HG03135 (cell line): ENCODE measurements at regions not wholly inside any gene's neighbourhood (a gene's known extent, or its start where the extent isn't known, plus 50 kb on each side); places are given as distances from the start of the nearest gene placed in this dataset.

Experiments used
- ATAC-seq: cut with Tn5 transposase; IDR thresholded peaks from one replicate; pipeline ENCODE4 v1.9.1; 2021; ENCODE audit warnings: mild to moderate bottlenecking, moderate library complexity; ENCODE audit not compliant: unreplicated experiment

DNA sequence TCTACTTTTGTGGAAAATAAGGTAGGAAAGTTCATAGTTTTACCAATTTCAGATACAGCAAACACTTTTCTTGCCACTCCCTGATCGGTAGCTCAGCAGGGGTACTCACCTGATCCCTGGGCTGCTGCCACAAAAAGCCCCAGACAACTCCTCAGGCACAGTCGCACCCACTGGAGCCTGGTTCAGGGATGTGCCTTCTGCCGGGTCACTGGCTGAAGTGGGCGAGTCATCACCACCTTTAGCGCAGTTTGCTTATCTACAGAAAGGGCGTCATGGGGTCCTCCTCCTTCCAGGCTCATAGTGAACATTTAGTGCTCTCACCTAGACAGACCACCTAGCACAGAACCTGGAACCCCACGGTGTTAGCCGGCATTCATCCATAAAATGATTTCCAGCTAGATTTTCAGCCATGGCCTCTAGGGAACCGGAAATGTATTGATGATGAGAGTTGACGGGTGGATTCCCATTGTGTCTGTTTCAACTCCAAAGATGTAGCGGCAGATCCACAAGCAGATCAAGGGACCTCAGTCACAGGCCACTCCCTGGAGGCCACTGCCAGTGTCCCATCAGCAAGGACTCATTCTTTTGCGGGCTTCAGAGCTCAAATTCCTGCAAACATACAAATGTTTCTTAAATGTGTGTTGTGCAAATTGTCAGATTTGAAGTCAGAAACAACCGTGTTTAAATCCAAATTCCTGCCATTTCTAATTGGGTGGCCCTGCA, 408.4 kb upstream of the SALL3 start:
- no peak for ATAC-seq

DNA sequence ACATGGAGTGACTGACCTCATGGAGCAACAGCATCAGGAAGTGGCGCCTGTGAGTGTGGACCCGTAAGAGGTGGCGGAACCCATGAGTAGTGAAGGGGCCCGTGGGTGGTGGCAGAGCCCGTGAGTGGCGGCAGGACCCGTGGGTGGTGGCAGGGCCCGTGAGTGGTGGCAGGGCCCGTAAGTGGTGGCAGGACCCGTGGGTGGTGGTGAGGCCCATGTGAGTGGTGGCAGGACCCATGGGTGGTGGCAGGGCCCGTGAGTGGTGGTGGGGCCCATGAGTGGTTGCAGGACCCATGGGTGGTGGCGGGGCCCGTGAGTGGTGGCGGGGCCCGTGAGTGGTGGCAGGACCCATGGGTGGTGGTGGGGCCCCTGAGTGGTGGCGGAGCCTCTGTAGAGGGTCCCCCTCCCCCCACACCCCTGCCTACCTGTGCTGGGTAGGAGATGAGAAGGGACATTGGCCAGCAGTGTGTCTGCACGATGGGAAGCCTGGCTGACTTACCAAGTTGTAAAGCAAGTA, 407.7 kb upstream of the SALL3 start:
- ATAC-seq = no peak

DNA sequence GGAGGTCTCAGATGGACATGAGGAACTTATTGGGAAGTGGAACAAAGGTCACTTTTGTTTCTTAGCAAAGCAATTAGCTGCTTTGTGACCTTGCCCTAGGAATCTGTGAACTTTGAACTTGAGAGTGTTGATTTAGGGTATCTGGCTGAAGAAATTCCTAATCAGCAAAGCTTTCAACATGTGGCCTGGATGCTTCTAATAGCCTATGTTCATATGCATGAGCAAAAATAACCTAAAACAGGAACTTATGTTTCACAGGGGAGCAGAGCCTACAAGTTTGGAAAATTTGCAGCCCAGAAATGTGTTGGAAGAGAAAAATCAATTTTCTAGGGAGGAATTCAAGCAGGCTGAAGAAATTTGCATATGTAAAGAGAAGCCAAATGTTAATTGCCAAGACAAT, 405.8 kb upstream of the SALL3 start:
- ATAC-seq = no peak

DNA sequence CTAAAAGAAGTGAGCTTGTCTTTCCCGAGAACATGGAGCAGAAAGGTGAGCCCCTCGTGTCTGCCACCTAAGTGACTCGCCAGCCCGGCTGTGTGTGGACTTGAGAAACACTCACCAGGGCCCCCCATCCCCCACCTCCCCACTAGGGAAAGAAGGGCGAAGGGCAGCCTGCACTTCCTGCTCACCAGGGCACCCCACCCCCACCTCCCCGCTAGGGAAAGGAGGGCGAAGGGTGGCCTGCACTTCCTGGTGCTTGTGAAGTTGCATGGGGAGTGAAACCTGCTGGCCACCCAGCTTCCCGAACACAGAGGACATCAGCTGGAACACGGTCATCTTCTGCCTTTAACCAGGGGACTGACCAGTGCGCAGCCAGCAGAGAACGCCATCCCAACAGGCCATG, 402.7 kb upstream of the SALL3 start:
- no peak for ATAC-seq

DNA sequence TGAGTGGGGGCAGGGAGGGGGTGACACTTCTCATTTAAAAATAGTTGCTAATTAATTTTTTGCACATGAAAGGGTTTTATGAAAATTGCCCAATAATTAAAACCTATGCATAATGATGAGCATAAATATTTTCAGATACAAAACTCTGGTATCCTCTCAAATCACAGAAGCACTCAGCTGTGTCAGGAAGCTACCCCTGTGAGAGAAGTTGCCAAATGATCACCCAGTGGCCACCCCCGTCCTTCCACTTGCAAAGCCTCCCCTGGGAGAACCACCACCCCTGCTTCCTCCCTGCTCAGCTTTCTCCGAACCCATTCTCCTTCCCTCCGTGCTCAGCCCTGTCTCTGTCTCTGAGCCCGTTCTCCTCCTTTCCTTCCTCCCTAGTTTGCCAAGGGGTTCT, 400.2 kb upstream of the SALL3 start:
- no peak for ATAC-seq

DNA sequence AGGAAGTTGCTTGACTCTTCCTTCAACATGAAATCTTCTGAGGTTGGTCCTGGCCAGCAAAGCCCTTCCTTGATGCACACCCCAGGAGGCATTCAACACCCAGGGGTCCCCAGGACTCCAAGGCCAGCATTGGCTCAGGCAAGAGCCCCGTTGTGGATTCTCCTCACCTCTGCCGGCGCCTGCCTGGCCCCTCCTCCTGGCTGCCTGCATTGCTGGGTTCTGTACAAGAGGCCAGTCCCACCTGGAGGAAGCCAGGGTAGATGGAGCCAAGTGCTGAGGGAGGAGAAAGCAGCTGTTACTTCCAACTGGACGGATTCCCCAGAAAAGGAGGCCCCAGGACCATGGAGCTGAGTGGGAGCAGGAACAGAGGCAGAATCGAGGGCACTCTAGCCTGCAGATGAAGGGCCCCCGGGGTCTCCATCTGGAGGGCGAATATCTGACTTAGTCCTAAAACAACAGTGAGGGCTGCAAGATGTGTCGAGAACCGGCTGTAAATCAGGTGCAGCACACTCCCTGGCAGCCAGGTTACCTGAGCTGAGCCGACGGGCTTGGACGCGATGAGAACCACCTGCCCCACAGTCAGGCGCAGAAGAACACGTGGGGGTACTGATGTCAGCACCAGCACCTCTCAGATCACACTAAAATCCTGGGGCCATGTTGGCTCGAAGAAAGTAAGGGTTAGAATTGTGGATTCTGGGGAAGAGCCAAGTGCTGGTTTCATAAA, 399.6 kb upstream of the SALL3 start:
- ATAC-seq = no peak

DNA sequence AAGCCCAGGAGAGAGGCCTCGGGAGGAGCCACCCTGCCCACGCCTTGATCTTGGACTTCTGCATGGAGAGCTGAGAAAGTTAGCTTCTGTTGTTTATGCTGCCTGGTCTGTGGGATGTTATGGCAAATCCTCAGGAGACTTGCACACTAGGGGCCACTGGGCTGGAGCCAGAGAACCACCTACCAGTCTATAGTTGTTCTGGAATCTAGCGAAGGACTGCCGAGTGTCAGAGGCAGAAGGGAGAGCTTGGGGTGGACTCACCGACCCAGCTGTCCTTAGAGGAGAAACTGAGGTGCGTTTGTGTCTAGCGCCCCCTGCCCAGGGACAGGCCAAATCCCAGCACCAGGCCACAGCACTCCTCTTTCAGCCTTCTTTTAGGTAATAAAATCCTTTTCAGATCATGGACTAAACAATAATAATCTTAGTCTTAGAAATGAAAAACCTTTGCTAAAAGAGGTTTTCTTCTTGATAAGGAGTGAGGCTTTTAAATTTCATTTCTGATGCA, 398.7 kb upstream of the SALL3 start:
- no peak for ATAC-seq

DNA sequence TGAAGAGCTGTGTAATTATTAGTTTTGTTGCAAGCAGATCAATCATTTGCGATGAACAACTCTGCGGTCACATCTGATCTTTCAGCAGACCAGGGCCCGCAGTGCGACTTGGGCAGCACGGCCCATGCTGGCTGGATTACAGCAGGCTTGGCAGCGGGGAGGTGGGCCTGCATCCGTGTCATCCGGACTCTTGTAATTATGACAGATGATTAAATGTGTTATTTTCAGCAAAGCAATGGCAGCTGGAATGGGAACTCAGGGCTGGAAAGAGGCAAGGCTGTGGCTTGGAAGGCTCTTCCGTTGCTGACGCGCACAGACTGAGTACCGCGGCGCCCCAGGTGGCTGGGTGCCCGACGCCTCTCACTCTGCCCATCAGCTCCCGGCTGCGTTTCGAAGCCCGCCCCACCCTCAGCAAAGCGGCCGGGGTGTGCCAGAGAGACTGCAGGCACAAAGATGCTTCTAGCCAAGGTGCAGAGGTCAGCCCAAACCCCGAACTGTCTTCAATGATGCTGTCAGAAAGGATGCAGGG, 397.4 kb upstream of the SALL3 start:
- no peak for ATAC-seq

DNA sequence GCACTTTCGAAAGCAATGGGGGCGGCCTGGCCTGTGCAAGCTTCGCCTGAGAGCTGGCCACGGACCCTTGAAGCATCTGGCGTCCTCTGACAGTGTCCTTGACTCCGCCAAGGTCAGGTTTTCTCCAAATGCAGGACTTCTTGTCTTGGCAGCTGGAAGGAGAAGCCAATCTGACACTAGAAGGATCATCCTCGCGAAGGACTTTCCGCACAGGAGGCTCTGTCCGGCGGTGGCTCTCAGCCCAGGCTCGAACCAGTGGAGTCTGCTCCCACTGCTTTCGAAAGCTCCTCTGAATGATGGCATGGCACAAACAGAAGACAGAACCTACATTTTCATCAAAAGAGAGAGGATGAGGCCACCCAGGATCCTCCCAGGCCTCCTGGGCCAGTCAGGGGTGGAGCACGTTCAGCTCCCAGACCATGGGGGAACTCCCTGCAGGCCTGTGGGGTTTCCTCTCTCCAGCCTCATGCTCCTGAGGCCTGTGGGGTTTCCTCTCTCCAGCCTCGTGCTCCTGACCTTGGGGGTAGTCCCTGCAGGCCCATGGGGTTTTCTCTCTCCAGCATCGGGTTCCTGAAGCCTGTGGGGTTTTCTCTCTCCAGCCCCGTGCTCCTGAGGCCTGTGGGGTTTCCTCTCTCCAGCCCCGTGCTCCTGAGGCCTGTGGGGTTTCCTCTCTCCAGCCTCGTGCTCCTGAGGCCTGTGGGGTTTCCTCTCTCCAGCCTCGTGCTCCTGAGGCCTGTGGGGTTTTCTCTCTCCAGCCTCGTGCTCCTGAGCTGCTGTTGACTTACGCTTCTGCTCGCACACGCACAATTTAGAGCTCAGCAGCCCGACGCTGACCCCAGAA, 396.5 kb upstream of the SALL3 start:
- ATAC-seq = no peak

DNA sequence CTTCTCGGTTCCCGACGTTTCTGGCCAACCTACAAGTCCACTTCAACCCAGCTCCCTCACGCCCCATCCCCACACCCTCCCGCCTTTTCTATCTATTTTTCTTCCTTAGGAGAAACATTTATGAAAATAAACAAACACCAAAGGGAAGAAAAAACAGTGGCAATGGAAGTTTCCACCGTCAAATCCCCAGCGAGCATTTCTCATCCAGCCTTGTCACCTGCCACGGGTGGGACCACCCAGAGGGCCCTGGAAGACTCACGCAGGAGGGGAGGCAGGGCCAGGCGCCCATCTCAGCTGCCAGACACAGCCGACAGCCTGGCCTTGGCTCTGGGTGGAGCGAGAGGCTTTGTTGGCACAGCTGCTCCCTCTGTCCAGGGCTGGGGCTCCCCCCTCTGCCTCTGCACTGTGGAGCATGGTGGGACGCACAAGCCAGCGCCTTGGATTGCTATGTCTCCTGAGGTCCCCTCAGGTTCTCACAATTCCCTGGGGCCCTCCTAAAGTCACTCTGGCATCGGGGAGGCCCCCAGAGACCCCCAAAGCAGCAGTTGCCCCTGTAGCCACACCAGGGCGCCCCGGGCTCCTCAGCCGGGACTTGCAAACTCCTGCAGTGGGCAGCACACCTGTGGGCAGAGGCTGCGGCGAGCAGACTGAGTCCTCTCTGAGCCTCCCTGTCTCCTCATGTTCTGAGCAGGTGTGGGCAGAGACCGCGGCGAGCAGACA, 395.7 kb upstream of the SALL3 start:
- ATAC-seq = no peak

DNA sequence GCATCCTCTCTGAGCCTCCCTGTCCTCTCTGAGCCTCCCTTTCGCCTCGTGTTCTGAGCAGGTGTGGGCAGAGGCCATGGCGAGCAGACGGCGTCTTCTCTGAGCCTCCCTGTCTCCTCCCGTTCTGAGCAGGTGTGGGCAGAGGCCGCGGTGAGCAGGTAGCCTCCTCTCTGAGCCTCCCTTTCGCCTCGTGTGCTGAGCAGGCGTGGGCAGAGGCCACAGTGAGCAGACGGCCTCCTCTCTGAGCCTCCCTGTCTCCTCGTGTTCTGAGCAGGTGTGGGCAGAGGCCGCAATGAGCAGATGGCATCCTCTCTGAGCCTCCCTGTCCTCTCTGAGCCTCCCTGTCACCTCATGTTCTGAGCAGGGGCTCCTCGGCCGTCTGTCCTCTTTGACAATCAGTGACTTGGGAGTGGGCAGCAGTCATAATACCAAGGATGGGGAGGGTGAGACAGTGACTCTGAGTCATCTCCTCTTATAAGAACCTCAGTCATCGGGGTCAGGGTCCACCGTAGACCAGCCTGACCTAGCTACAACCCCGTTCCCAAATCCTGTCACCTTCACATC, 395.1 kb upstream of the SALL3 start:
- no peak for ATAC-seq

DNA sequence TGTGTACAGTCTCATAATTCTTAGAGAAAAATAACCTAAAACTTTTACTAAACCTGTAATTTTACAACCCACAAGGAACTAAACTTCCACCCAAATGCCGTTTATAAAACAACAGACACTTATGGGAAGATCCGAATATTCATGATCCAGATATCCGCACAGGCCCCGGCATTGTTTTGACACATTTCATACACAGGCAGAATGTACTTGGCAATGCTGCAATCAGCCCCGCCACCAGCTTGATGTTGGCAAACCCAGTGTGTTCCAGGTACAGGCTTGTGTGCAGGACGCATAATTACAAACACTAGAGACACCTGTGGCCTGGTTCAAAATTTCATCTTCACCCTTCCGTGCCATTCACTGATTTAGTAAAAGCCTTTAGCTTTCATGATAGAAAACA, 393.0 kb upstream of the SALL3 start:
- no peak for ATAC-seq

DNA sequence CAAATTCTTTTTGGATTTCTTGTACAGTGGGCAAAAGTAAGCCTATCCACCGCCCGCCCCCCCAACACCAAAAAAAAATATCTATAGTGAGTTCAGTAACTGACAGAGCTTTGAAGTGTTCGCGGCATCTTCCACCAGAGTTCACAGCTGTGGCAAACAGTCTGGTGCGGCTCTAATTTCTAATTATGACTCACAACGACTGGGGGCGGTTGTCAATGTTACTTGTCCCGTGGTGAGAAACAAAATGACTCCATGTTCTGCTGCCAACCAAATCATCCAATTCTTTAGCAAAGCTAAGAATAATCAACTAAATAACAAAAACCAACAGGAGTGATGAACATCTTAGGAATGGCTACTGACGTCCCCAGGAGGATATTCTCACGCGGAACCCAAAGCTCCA, 392.5 kb upstream of the SALL3 start:
- no peak for ATAC-seq

DNA sequence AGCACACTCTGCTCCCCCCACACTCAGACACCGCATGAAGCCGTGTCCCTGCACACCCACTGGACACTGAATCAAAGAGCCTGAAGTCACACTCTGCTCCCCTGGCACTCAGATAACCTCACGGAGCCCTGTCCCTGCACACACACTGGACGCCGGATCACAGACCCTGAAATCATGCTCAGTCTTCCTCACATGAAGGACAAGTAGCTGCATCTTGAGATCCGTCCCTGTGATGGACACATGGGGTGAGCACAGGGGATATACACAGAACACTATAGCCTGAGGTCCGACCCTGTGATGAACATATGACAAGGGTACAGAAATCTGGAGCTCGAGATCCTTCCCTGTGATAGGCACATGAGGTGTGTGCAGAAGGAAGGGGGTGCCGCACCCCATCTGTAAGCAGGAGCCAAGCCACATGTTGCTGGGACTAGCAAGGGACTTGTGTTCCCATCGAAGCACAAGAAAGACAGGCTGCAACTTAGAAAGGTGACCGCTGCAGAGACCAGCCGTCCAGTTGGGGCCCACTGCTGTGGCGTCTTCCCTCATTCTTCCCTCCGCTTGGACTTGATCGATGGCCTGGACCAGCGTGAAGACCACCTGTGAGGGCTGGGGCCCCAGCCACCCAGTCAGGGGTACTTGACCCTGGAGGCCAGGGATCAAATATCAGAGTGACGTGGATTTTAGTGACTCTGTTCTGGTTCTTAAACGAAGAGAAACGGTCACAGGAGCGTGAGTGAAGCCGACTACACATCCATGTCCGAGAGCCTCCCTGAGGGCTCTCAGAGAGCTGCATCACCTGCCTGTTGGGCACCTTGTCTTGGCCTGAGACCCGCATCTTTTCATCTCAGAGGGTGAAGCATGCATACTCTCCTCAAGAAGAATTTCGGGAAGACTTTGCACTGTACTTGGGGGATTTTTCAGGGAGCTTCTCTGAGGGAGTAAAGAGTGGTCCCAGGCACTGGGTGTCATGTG, 391.7 kb upstream of the SALL3 start:
- ATAC-seq = no peak

DNA sequence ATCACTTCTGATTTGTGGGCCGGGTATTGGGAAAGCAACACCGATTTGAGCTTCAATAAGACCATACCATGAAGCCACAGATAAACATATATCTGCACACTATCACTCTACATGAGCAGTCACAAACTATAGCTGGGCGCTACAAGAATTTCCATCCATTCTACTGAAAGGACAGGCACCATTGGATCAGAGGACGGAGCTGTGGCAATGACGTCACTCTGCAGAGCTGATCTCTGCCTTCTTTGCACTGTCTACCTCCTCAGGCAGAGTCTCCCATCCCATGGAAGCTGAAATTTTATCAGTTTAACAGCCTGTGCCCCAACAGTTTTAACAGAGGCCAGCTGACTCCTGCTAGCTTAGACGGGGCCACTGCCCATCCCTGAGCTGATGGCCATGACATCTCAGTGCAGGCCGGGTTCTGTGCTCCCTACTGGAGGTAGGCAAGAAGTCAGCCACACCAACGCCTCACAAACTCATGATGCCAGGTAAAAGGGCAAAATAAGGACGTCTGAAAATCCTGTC, 389.6 kb upstream of the SALL3 start:
- no peak for ATAC-seq

DNA sequence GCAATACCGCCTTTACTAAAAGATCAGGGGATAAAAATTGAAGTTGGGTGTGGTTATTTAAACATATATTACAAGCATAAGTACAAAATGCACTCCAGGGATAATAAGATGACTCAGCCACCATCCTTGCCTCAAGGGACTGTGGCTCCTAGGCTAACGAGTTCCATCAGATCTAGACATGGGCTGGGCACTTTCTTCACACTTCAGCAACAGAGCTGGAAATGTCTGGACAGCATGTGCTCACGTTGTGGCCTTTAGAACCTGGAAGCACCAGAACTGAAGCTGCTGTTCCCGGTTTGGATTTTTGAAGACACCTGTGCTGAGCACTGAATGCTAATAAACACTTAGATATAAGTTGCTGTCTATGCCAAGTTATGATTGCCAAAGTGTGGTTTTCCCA, 384.2 kb upstream of the SALL3 start:
- ATAC-seq = no peak

DNA sequence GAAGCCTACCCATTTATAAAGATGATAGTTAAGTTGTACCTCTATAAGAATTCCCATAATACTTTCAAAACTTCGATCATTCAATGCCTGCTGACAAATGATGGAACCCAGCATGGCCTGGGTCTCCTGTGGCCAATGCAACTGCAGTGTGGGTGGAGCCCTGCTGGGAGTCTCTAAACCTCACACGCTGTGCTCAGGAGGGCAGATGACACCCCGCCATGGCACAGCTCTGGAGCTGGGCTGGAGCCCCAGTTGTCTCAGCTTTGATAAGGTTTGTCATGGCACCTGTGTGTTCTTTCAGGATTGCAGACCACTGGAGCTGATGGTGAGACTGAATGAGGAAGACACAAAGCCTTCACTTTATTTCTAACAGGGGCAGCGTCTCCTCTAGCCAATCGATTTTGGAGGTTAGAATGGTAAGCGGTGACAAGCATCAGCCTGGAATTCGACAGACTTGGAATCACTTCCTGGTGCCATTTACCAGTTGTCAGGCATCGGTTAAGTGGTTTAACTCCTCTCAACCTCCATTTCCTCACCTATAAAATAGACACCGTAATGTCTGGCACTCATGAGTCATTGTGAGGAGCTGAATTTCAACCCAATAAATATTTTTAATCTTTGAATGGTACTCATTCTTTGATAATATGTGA, 383.6 kb upstream of the SALL3 start:
- no peak for ATAC-seq

DNA sequence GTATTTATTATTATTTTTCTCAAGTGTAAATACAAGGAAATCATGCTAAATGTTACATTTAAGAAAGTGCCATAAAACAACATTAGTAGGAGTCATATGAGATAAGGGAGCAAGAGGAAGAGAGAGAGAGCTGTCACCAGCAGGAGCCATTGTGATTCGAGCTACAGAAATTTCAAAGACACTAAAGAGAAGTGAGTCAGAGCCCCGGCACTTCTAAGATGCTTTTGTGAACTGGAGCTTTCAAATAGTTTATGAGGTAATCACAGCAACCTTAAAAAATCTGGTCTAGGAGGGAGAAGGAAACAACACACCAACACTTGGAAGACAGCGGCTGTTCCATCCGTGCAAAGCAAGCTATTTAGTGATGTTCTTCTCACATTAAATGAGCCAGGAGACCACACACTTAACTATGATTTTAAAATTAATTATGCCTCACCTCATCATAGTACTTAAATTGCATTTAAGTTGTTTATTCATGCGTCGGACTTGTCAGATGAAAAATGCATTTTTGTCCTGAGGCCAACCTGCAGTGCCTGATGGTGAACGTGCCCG, 382.7 kb upstream of the SALL3 start:
- ATAC-seq = no peak
